Erythroblast (primary cell): ENCODE measurements at regions not wholly inside any gene's neighbourhood (a gene's known extent, or its start where the extent isn't known, plus 50 kb on each side); places are given as distances from the start of the nearest gene placed in this dataset.

Experiments used
- GATA1 ChIP-seq: IDR thresholded peaks from 2 replicates; pipeline ENCODE4 v1.6.1; 2011; ENCODE audit warnings: low read depth, mild to moderate bottlenecking, control low read depth, low read length, moderate library complexity
- POLR2A ChIP-seq: IDR thresholded peaks from 2 replicates; pipeline ENCODE4 v1.6.1; 2011; ENCODE audit warnings: mild to moderate bottlenecking, low read length

GRCh38 chr22:48712558-48713271 lies 1115.0 kb downstream of the BRD1 start:
- TF ChIP-seq POLR2A = no peak
- TF ChIP-seq GATA1 = no peak
